HepG2 (cell line): ENCODE measurements at regions not wholly inside any gene's neighbourhood (a gene's known extent, or its start where the extent isn't known, plus 50 kb on each side); places are given as distances from the start of the nearest gene placed in this dataset.

ENCODE experiments used
- CBX2 ChIP-seq, 2 experiments: fragments of 200-600 bp in 1 of 2; sonication (generic); formaldehyde crosslinking in 1 of 2; IDR thresholded peaks; 2 replicates each; pipeline versions ENCODE4 v1.7.0 to v1.8.1; 2018 to 2022; ENCODE audit warnings: low read depth in 2 of 2, low read length in 1 of 2, mild to moderate bottlenecking in 1 of 2, missing genetic modification reagents in 1 of 2
- CEBPG ChIP-seq: IDR thresholded peaks from 2 replicates; pipeline ENCODE4 v1.6.1; 2016
- FOXJ3 ChIP-seq: sonication (generic); formaldehyde crosslinking; IDR thresholded peaks from 2 replicates; pipeline ENCODE4 v1.4.0; 2020; ENCODE audit warnings: missing genetic modification reagents, mild to moderate bottlenecking, borderline replicate concordance
- HNF1A ChIP-seq, 2 experiments: sonication (generic) in 1 of 2; formaldehyde crosslinking in 1 of 2; IDR thresholded peaks; 2 replicates each; pipeline versions ENCODE4 v1.4.0 to v1.6.1; 2016 to 2020; ENCODE audit warnings: borderline replicate concordance in 1 of 2, low read depth in 1 of 2, mild to moderate bottlenecking in 1 of 2, missing genetic modification reagents in 1 of 2
- IRX3 ChIP-seq: sonication (generic); formaldehyde crosslinking; IDR thresholded peaks from 2 replicates; pipeline ENCODE4 v1.8.1; 2023; ENCODE audit warnings: mild to moderate bottlenecking, low read depth, missing genetic modification reagents, borderline replicate concordance
- MAFG ChIP-seq: sonication (generic); formaldehyde crosslinking; IDR thresholded peaks from 2 replicates; pipeline ENCODE4 v1.5.1; 2020; ENCODE audit warnings: mild to moderate bottlenecking, missing genetic modification reagents
- RBFOX2 ChIP-seq: fragments of 200-400 bp; formaldehyde crosslinking; IDR thresholded peaks from 2 replicates; pipeline ENCODE4 v1.6.1; 2017; ENCODE audit warnings: low read depth, mild to moderate bottlenecking, low read length
- REPIN1 ChIP-seq: sonication (generic); formaldehyde crosslinking; IDR thresholded peaks from 2 replicates; pipeline ENCODE4 v1.8.0; 2022; ENCODE audit warnings: missing genetic modification reagents, low read depth, mild to moderate bottlenecking, borderline replicate concordance
- SRSF4 ChIP-seq: fragments of 200-400 bp; formaldehyde crosslinking; IDR thresholded peaks from one replicate; pipeline ENCODE4 v1.6.1; 2018; ENCODE audit warnings: mild to moderate bottlenecking, low read depth, low read length, moderate library complexity; ENCODE audit not compliant: poor library complexity, severe bottlenecking
- TCF7 ChIP-seq: sonication (generic); IDR thresholded peaks from 2 replicates; pipeline ENCODE4 v1.6.1; 2016; ENCODE audit warnings: antibody characterized with exemption, low read depth
- ZBTB3 ChIP-seq: sonication (generic); formaldehyde crosslinking; IDR thresholded peaks from 2 replicates; pipeline ENCODE4 v1.4.0; 2020; ENCODE audit warnings: low read depth, mild to moderate bottlenecking, moderate library complexity, missing genetic modification reagents, borderline replicate concordance
- ZGPAT ChIP-seq: IDR thresholded peaks from 2 replicates; pipeline ENCODE4 v1.6.1; 2016; ENCODE audit warnings: mild to moderate bottlenecking
- ZNF101 ChIP-seq: sonication (generic); formaldehyde crosslinking; IDR thresholded peaks from 2 replicates; pipeline ENCODE4 v1.4.0; 2020; ENCODE audit warnings: mild to moderate bottlenecking, low read depth, missing genetic modification reagents, borderline replicate concordance
- ZNF546 ChIP-seq: sonication (generic); formaldehyde crosslinking; conservative IDR thresholded peaks from 2 replicates; pipeline ENCODE4 v1.8.1; 2023; ENCODE audit warnings: mild to moderate bottlenecking, missing genetic modification reagents
- ZNF557 ChIP-seq: sonication (generic); formaldehyde crosslinking; IDR thresholded peaks from 2 replicates; pipeline ENCODE4 v1.4.0; 2020; ENCODE audit warnings: missing genetic modification reagents
- ZNF709 ChIP-seq: sonication (generic); formaldehyde crosslinking; IDR thresholded peaks from 2 replicates; pipeline ENCODE4 v1.5.0; 2020; ENCODE audit warnings: mild to moderate bottlenecking, missing genetic modification reagents
- TF ChIP-seq, protein P1 (sequence below): sonication (generic); formaldehyde crosslinking; IDR thresholded peaks from 2 replicates; pipeline ENCODE4 v1.4.0; 2020; ENCODE audit warnings: missing genetic modification reagents, borderline replicate concordance
- TF ChIP-seq, protein P2 (sequence below): sonication (generic); formaldehyde crosslinking; IDR thresholded peaks from 2 replicates; pipeline ENCODE4 v1.5.0; 2020; ENCODE audit warnings: mild to moderate bottlenecking, missing genetic modification reagents

- TF ChIP-seq ZNF101 (CRISPR knock-in tag) (no peak), HNF1A (IDR thresholded peaks at IDR 0.05; ENCODE audit: low read depth) (peak; percentile 51; the same call in 1 of the 2 replicates), HNF1A (CRISPR knock-in tag; IDR thresholded peaks at IDR 0.05; ENCODE audit: borderline replicate concordance) (peak; percentile 79; the same call in 1 of the 2 replicates), ZGPAT (CRISPR knock-in tag) (peak; percentile 75), IRX3 (CRISPR knock-in tag) (no peak), ZBTB3 (CRISPR knock-in tag) (0 out of 2 replicates have a peak, but pooled peaks have one; percentile 30), CBX2 (IDR thresholded peaks at IDR 0.05; ENCODE audit: low read depth, low read length) (no peak), CBX2 (CRISPR knock-in tag; IDR thresholded peaks at IDR 0.05; ENCODE audit: low read depth) (no peak), CEBPG (peak; percentile 40; the same call in 1 of the 2 replicates), ZNF709 (no peak), ZNF557 (CRISPR knock-in tag) (no peak), MAFG (CRISPR knock-in tag) (no peak), TCF7 (peak; percentile 97), FOXJ3 (CRISPR knock-in tag) (peak; percentile 84; the same call in 1 of the 2 replicates), ZNF546 (no peak), REPIN1 (CRISPR knock-in tag) (0 out of 2 replicates have a peak, but pooled peaks have one; percentile 35), RBFOX2 (0 out of 2 replicates have a peak, but pooled peaks have one; percentile 23), SRSF4 (no peak)
- TF ChIP-seq, protein P1, sequence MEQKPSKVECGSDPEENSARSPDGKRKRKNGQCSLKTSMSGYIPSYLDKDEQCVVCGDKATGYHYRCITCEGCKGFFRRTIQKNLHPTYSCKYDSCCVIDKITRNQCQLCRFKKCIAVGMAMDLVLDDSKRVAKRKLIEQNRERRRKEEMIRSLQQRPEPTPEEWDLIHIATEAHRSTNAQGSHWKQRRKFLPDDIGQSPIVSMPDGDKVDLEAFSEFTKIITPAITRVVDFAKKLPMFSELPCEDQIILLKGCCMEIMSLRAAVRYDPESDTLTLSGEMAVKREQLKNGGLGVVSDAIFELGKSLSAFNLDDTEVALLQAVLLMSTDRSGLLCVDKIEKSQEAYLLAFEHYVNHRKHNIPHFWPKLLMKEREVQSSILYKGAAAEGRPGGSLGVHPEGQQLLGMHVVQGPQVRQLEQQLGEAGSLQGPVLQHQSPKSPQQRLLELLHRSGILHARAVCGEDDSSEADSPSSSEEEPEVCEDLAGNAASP (CRISPR knock-in tag): peak; percentile 86; the same call in 1 of the 2 replicates
- TF ChIP-seq, protein P2, sequence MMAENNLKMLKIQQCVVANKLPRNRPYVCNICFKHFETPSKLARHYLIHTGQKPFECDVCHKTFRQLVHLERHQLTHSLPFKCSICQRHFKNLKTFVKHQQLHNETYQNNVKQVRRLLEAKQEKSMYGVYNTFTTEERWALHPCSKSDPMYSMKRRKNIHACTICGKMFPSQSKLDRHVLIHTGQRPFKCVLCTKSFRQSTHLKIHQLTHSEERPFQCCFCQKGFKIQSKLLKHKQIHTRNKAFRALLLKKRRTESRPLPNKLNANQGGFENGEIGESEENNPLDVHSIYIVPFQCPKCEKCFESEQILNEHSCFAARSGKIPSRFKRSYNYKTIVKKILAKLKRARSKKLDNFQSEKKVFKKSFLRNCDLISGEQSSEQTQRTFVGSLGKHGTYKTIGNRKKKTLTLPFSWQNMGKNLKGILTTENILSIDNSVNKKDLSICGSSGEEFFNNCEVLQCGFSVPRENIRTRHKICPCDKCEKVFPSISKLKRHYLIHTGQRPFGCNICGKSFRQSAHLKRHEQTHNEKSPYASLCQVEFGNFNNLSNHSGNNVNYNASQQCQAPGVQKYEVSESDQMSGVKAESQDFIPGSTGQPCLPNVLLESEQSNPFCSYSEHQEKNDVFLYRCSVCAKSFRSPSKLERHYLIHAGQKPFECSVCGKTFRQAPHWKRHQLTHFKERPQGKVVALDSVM (CRISPR knock-in tag): no peak
Observed at GRCh38 chr17:72447251-72447640, 326.4 kb downstream of the SOX9 start (continued).
